H1 (cell line): ENCODE measurements at regions not wholly inside any gene's neighbourhood (a gene's known extent, or its start where the extent isn't known, plus 50 kb on each side); places are given as distances from the start of the nearest gene placed in this dataset.

Experiments used
- CTCF ChIA-PET: fragments of 300-600 bp; sonication (Branson Sonifier 250); formaldehyde crosslinking; loops from one replicate; lab custom pipeline; 2021; ENCODE audit not compliant: partially characterized antibody; lab: Charles Lee
- POLR2A ChIA-PET: fragments of 300-600 bp; sonication (Branson Sonifier 250); formaldehyde crosslinking; loops from one replicate; lab custom pipeline; 2021; ENCODE audit warnings: inconsistent platforms; ENCODE audit not compliant: partially characterized antibody; lab: Charles Lee
- DNase-seq, 2 experiments: peaks; one replicate each; pipeline versions ENCODE4 v3.0.0 to v3.0.0-alpha.2; 2010 to 2022; ENCODE audit warnings: low spot score in 2 of 2, low read depth in 1 of 2, mixed read lengths in 1 of 2
- FAIRE-seq: peaks from 2 replicates; lab custom pipeline; 2011; peaks lifted over from hg19 to GRCh38; lab: Jason Lieb, UNC
- H2AFZ ChIP-seq: 2 replicates; pipeline ENCODE4 v1.8.1; 2012; ENCODE audit warnings: low read length, inconsistent platforms
- H2AK5ac ChIP-seq: 2 replicates; pipeline ENCODE4 v1.6.1; 2013; ENCODE audit warnings: low read depth, low read length
- H2BK120ac ChIP-seq: replicated peaks from 2 replicates; pipeline ENCODE3; 2013; ENCODE audit warnings: low read depth, low read length, inconsistent platforms
- H2BK12ac ChIP-seq: 2 replicates; pipeline ENCODE4 v1.6.1; 2013; ENCODE audit warnings: low read depth, low read length
- H2BK15ac ChIP-seq: 2 replicates; pipeline ENCODE4 v1.6.1; 2013; ENCODE audit warnings: low read length
- H2BK20ac ChIP-seq: 2 replicates; pipeline ENCODE4 v1.6.1; 2013; ENCODE audit warnings: low read length
- H2BK5ac ChIP-seq: 2 replicates; pipeline ENCODE4 v1.6.1; 2013; ENCODE audit warnings: low read depth, low read length
- H3K14ac ChIP-seq: 2 replicates; pipeline ENCODE4 v1.6.1; 2013; ENCODE audit warnings: inconsistent platforms; ENCODE audit not compliant: insufficient read length
- H3K18ac ChIP-seq: 2 replicates; pipeline ENCODE4 v1.6.1; 2013; ENCODE audit warnings: low read length; ENCODE audit errors: extremely low read depth
- H3K23ac ChIP-seq: 2 replicates; pipeline ENCODE4 v1.6.1; 2013; ENCODE audit warnings: inconsistent platforms; ENCODE audit not compliant: insufficient read length
- H3K23me2 ChIP-seq: 2 replicates; pipeline ENCODE4 v1.6.1; 2013; ENCODE audit warnings: low read depth, low read length
- H3K27ac ChIP-seq: 2 replicates; pipeline ENCODE4 v1.6.1; 2011; ENCODE audit warnings: low read depth, low read length, inconsistent platforms
- H3K27me3 ChIP-seq, 4 experiments: replicated peaks in 1 of 4; 1 replicate in 1 of 4; 2 replicates in 3 of 4; pipeline versions ENCODE4 v1.6.1 to v1.8.1; 2011 to 2013; ENCODE audit warnings: low read length in 3 of 4, mild to moderate bottlenecking in 3 of 4, inconsistent platforms in 2 of 4, mixed read lengths in 2 of 4, moderate library complexity in 1 of 4; ENCODE audit not compliant: control insufficient read depth in 3 of 4, insufficient read depth in 3 of 4; ENCODE audit errors: extremely low read depth in 1 of 4
- H3K36me3 ChIP-seq, 4 experiments: 2 replicates each; pipeline versions ENCODE4 v1.6.1 to v1.8.1; 2011 to 2013; ENCODE audit warnings: mild to moderate bottlenecking in 4 of 4, low read length in 3 of 4, moderate library complexity in 2 of 4, control low read depth in 1 of 4, inconsistent platforms in 1 of 4; ENCODE audit not compliant: insufficient read depth in 4 of 4, control insufficient read depth in 2 of 4
- H3K4ac ChIP-seq: replicated peaks from 2 replicates; pipeline ENCODE3; 2013; ENCODE audit warnings: low read length, low read depth, mixed read lengths, inconsistent platforms; ENCODE audit not compliant: insufficient read length
- H3K4me1 ChIP-seq, 4 experiments: replicated peaks in 1 of 4; 1 replicate in 1 of 4; 2 replicates in 3 of 4; pipeline versions ENCODE4 v1.6.1 to v1.8.1; 2011 to 2013; ENCODE audit warnings: low read length in 3 of 4, inconsistent platforms in 2 of 4, mixed read lengths in 1 of 4; ENCODE audit not compliant: insufficient read depth in 4 of 4, control insufficient read depth in 3 of 4
- H3K4me2 ChIP-seq, 2 experiments: 2 replicates each; pipeline versions ENCODE4 v1.6.1 to v1.8.1; 2011 to 2013; ENCODE audit warnings: low read depth in 2 of 2, low read length in 2 of 2, control low read depth in 1 of 2, inconsistent platforms in 1 of 2, mild to moderate bottlenecking in 1 of 2; ENCODE audit not compliant: insufficient read depth in 1 of 2
- H3K4me3 ChIP-seq, 4 experiments: fragments of 200-600, 300-600 bp in 1 of 4; sonication (generic), shearing (Covaris generic), sonication (Bioruptor Twin) in 1 of 4; 2 replicates each; pipeline versions ENCODE4 v1.5.1 to v1.8.1; 2011 to 2016; ENCODE audit warnings: low read length in 4 of 4, low read depth in 3 of 4, control low read depth in 2 of 4, inconsistent platforms in 2 of 4, mild to moderate bottlenecking in 2 of 4, mixed read lengths in 1 of 4, moderate library complexity in 1 of 4; ENCODE audit not compliant: insufficient read depth in 2 of 4; ENCODE audit errors: extremely low read depth in 1 of 4
- H3K56ac ChIP-seq: replicated peaks from 2 replicates; pipeline ENCODE3; 2013; ENCODE audit warnings: low read depth, mild to moderate bottlenecking, mixed read lengths, low read length, inconsistent platforms; ENCODE audit not compliant: insufficient read length
- H3K79me1 ChIP-seq: 2 replicates; pipeline ENCODE4 v1.6.1; 2013; ENCODE audit warnings: low read depth, low read length, control low read depth
- H3K79me2 ChIP-seq, 2 experiments: 2 replicates each; pipeline versions ENCODE4 v1.6.1 to v1.8.1; 2012 to 2013; ENCODE audit warnings: low read length in 2 of 2, mild to moderate bottlenecking in 2 of 2, inconsistent platforms in 1 of 2; ENCODE audit not compliant: insufficient read depth in 2 of 2, control insufficient read depth in 1 of 2
- H3K9ac ChIP-seq, 4 experiments: replicated peaks in 1 of 4; 1 replicate in 1 of 4; 2 replicates in 3 of 4; pipeline versions ENCODE4 v1.6.1 to v1.8.1; 2011 to 2013; ENCODE audit warnings: low read depth in 3 of 4, low read length in 3 of 4, control low read depth in 2 of 4, mild to moderate bottlenecking in 2 of 4, moderate library complexity in 2 of 4, inconsistent platforms in 1 of 4; ENCODE audit errors: extremely low read depth in 1 of 4
- H3K9me3 ChIP-seq, 2 experiments: 2 replicates each; pipeline versions ENCODE4 v1.6.1 to v1.8.1; 2012 to 2013; ENCODE audit warnings: mild to moderate bottlenecking in 2 of 2, moderate library complexity in 2 of 2, control low read depth in 1 of 2, inconsistent platforms in 1 of 2, low read depth in 1 of 2, low read length in 1 of 2, mixed read lengths in 1 of 2; ENCODE audit not compliant: insufficient read depth in 2 of 2
- H4K20me1 ChIP-seq, 2 experiments: replicated peaks in 1 of 2; 2 replicates each; pipeline versions ENCODE3 to v1.8.1; 2011 to 2013; ENCODE audit warnings: inconsistent platforms in 2 of 2, low read length in 2 of 2, mild to moderate bottlenecking in 1 of 2; ENCODE audit not compliant: insufficient read depth in 2 of 2, control insufficient read depth in 1 of 2
- H4K5ac ChIP-seq: 2 replicates; pipeline ENCODE4 v1.6.1; 2013; ENCODE audit warnings: low read length, low read depth, mixed read lengths, inconsistent platforms; ENCODE audit not compliant: insufficient read length
- H4K8ac ChIP-seq: 2 replicates; pipeline ENCODE4 v1.8.0; 2013; ENCODE audit warnings: mild to moderate bottlenecking, moderate library complexity, low read length, inconsistent platforms; ENCODE audit not compliant: insufficient read depth; ENCODE audit errors: extremely low read depth
- H4K91ac ChIP-seq: replicated peaks from 2 replicates; pipeline ENCODE3; 2013; ENCODE audit warnings: low read length, mixed read lengths, inconsistent platforms; ENCODE audit not compliant: insufficient read length
- MAX ChIP-seq: IDR thresholded peaks from 2 replicates; pipeline ENCODE4 v1.6.1; 2012; ENCODE audit warnings: inconsistent platforms
- WGBS, 2 experiments: shearing (Covaris generic) in 1 of 2; methylation state at CpG; one replicate each; pipeline versions ENCODE4 v1.1.6 to v1.1.7; 2013 to 2015; ENCODE audit warnings: low lambda C conversion rate in 2 of 2, mixed read lengths in 2 of 2, inconsistent platforms in 1 of 2, low coverage in 1 of 2, missing lambda C conversion rate in 1 of 2; ENCODE audit not compliant: insufficient replicate concordance in 2 of 2, insufficient coverage in 1 of 2, insufficient read length in 1 of 2; ENCODE audit errors: extremely low coverage in 1 of 2, missing lambda C conversion rate in 1 of 2; 5-methylcytosine and 5-hydroxymethylcytosine counted together

GRCh38 chr21:18908641-18909040 lies 505.1 kb upstream of the TMPRSS15 start:
- no peak overlapping the region for H2BK15ac ChIP-seq
- H4K91ac ChIP-seq, result no peak overlapping the region
- H3K4me1 ChIP-seq, result no peaks in the 10 kb centered on the region
- no peak overlapping the region for H2AK5ac ChIP-seq
- no peak overlapping the region for H2BK120ac ChIP-seq
- no peaks in the 10 kb centered on the region for H4K20me1 ChIP-seq
- H3K79me2 ChIP-seq, result no peaks in the 10 kb centered on the region
- CTCF ChIA-PET, result no interaction called here
- no peak overlapping the region for H2BK20ac ChIP-seq
- H4K8ac ChIP-seq, result no peak overlapping the region
- FAIRE-seq, result no peak
- no peaks in the 10 kb centered on the region for H3K79me1 ChIP-seq
- no peak overlapping the region for H2BK12ac ChIP-seq
- H4K5ac ChIP-seq, result no peak overlapping the region
- POLR2A ChIA-PET, result no interaction called here
- H2BK5ac ChIP-seq, result no peak overlapping the region
- H3K27ac ChIP-seq, result no peak overlapping the region
- no peaks in the 10 kb centered on the region for H3K27me3 ChIP-seq
- no peak overlapping the region for H3K14ac ChIP-seq
- H3K4me3 ChIP-seq, result no peak overlapping the region
- no peaks in the 10 kb centered on the region for H3K9me3 ChIP-seq
- no peak overlapping the region for H3K4me2 ChIP-seq
- DNase-seq, result no peak
- H3K9ac ChIP-seq, result no peak overlapping the region
- H3K56ac ChIP-seq, result no peak overlapping the region
- no peak overlapping the region for H3K23ac ChIP-seq
- 80% methylated on average over 4 of the region's 4 CpGs; no CpG with 5 or more reads in 1 of the 2 experiments for WGBS, 2 experiments
- no peak overlapping the region for H2AFZ ChIP-seq
- H3K4ac ChIP-seq, result no peak overlapping the region
- no peak overlapping the region for H3K18ac ChIP-seq
- H3K23me2 ChIP-seq, result no peaks in the 10 kb centered on the region
- no peaks in the 10 kb centered on the region for H3K36me3 ChIP-seq
- TF ChIP-seq MAX, result no peak
